Smooth muscle cell (in vitro differentiated cells): ENCODE measurements at regions not wholly inside any gene's neighbourhood (a gene's known extent, or its start where the extent isn't known, plus 50 kb on each side); places are given as distances from the start of the nearest gene placed in this dataset.

Source experiments
- DNase-seq: peaks from one replicate; lab custom pipeline; 2025; ENCODE audit not compliant: unreplicated experiment; lab: John Stamatoyannopoulos, UW
- H2AFZ ChIP-seq: fragments of 200-600 bp; sonication (generic); 2 replicates; pipeline ENCODE4 v1.6.0; 2016; ENCODE audit warnings: antibody characterized with exemption, low read depth, mild to moderate bottlenecking
- H3F3A ChIP-seq: fragments of 200-600 bp; sonication (generic); 2 replicates; pipeline ENCODE4 v1.6.0; 2017; ENCODE audit warnings: antibody characterized with exemption, low read depth
- H3K27ac ChIP-seq: fragments of 200-600 bp; sonication (generic); 2 replicates; pipeline ENCODE4 v1.5.1; 2016; ENCODE audit warnings: low read depth, mild to moderate bottlenecking
- H3K27me3 ChIP-seq: fragments of 200-600 bp; sonication (generic); 2 replicates; pipeline ENCODE4 v1.6.1; 2016; ENCODE audit warnings: low read depth, mild to moderate bottlenecking
- H3K36me3 ChIP-seq: fragments of 200-600 bp; sonication (generic); 2 replicates; pipeline ENCODE4 v1.5.1; 2016; ENCODE audit warnings: low read depth
- H3K4me1 ChIP-seq: fragments of 200-600 bp; sonication (generic); 2 replicates; pipeline ENCODE4 v1.5.1; 2016; ENCODE audit warnings: low read depth
- H3K4me2 ChIP-seq: fragments of 200-600 bp; sonication (generic); 2 replicates; pipeline ENCODE4 v1.6.0; 2016; ENCODE audit warnings: mild to moderate bottlenecking
- H3K4me3 ChIP-seq: fragments of 200-600 bp; sonication (generic); 2 replicates; pipeline ENCODE4 v1.5.1; 2016; ENCODE audit warnings: mild to moderate bottlenecking
- H3K79me2 ChIP-seq: fragments of 200-600 bp; sonication (generic); 2 replicates; pipeline ENCODE4 v1.6.0; 2016; ENCODE audit warnings: low read depth, mild to moderate bottlenecking
- H3K9ac ChIP-seq: fragments of 200-600 bp; sonication (generic); 2 replicates; pipeline ENCODE4 v1.6.0; 2016; ENCODE audit warnings: low read depth
- H3K9me3 ChIP-seq: fragments of 200-600 bp; sonication (generic); replicated peaks from 2 replicates; pipeline ENCODE4 v1.5.1; 2016; ENCODE audit warnings: low read depth
- H4K20me1 ChIP-seq: fragments of 200-600 bp; sonication (generic); 2 replicates; pipeline ENCODE4 v1.6.0; 2016; ENCODE audit warnings: low read depth
- CTCF ChIP-seq: fragments of 200-600 bp; sonication (generic); IDR thresholded peaks from 2 replicates; pipeline ENCODE4 v1.5.1; 2017; ENCODE audit warnings: borderline replicate concordance, mild to moderate bottlenecking, antibody characterized with exemption; ENCODE audit not compliant: insufficient read depth, poor library complexity, severe bottlenecking
- WGBS: methylation state at CpG from one replicate; pipeline ENCODE4 v1.1.7; 2016; ENCODE audit warnings: low lambda C conversion rate; 5-methylcytosine and 5-hydroxymethylcytosine counted together

GRCh38 chr2:111227716-111228141 lies 107.0 kb downstream of the BCL2L11 start:
- H3K4me3 ChIP-seq, result no peak overlapping the region
- 70% methylated on average over 6 of the region's 6 CpGs for WGBS

DNA sequence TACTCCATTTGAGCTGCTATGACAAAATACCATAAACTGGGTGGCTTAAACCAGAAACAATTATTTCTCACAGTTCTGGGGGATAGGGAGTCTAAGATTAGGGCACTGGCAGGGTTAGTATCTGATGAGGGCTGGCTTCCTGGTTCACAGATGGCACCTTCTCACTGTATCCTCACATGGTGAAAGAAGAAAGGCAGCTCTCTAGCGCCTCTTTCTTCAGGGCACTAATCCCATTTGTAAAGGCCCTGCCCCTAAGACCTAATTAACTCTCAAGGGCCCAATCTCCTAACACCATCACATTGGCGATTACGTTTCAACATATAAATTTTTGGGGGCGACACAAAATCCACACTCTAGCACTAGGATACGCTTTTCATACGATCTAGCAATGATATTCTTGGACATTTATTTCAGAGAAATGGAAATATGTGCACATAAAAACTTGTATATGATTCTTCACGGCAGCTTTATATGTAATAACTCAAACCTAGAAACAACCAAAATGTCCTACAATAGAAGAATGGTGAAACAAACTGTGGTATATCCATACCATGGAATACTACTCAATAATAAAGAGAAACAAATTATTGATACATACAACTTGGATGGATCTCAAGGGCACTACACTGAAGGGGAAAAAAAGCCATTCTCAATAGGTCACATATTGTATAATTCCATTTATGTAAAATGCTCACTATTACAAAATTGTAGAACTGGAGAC lies 111.0 kb downstream of the BCL2L11 start:
- no peak overlapping the region for H3K27ac ChIP-seq
- H3K4me2 ChIP-seq, result no peak overlapping the region

More at GRCh38 chr2:111227716-111228141, 107.0 kb downstream of the BCL2L11 start:
- no peak for TF ChIP-seq CTCF
- Histone ChIP-seq H3K9me3 (no peaks in the 10 kb centered on the region), H3K79me2 (no peaks in the 10 kb centered on the region), H3K4me1 (peaks cover 6% of the 10 kb centered on the region), H3K4me2 (no peak overlapping the region), H2AFZ (no peak overlapping the region), H3K27ac (no peak overlapping the region), H3K9ac (no peak overlapping the region), H3F3A (peaks cover 3% of the 10 kb centered on the region), H3K27me3 (no peaks in the 10 kb centered on the region), H4K20me1 (no peaks in the 10 kb centered on the region), H3K36me3 (no peaks in the 10 kb centered on the region)
- DNase-seq, result no peak

DNA sequence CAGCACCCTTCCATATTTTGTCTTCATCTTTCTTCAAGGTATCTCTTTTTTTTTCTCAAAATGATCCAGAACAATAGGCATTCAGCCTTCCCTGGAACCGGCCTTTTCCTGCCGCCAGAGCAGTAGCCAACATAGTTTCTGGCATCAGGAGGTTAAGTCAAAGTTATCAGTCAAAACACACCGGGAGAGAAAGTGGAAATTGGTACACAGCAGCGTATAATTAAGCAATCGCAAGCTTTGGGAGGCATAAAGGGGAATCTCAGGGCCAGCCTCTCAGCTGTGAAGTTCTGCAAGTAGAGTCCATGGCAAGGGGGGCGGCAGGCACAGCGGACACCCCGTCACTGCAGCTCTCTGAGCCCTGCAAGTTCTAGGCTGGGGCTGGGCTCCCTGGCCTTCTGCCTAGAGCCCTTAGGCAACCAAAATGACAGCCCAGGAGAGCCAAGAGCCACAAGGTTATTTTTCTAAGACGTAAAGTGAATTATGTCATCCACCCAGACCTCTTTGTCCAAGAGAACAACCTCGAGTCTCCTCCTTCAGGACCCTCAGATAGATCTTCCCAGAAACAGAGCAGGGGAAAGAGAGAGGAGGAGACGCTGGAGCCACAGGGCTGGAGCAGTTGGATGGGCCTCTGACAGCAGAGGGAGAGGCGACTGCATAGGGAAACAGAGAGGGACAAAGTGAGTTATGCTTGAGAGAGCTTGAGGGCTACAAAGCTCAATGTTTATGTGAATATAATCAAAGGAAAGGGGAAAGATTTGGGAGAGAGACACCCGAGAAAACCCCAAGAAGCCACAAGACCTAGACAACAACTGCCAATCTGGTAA lies 114.7 kb downstream of the BCL2L11 start:
- H3K27ac ChIP-seq, result no peak overlapping the region
- H3K9ac ChIP-seq, result no peak overlapping the region
- no peak for TF ChIP-seq CTCF
- no peaks in the 10 kb centered on the region for H3K36me3 ChIP-seq
- no peaks in the 10 kb centered on the region for H3F3A ChIP-seq
- no peak overlapping the region for H3K4me2 ChIP-seq
- no peaks in the 10 kb centered on the region for H3K4me1 ChIP-seq
- DNase-seq, result no peak
- H4K20me1 ChIP-seq, result peaks cover 6% of the 10 kb centered on the region
- no peaks in the 10 kb centered on the region for H3K79me2 ChIP-seq
- no peak overlapping the region for H2AFZ ChIP-seq
- WGBS, result 92% methylated on average over 13 of the region's 13 CpGs
- H3K4me3 ChIP-seq, result no peak overlapping the region
- no peaks in the 10 kb centered on the region for H3K27me3 ChIP-seq
- no peaks in the 10 kb centered on the region for H3K9me3 ChIP-seq

More for the DNA sequence above, 111.0 kb downstream of the BCL2L11 start:
- Histone ChIP-seq H3K4me3 (no peak overlapping the region), H4K20me1 (peaks cover 6% of the 10 kb centered on the region), H3K27me3 (no peaks in the 10 kb centered on the region), H3F3A (peaks cover 3% of the 10 kb centered on the region), H2AFZ (no peak overlapping the region), H3K4me1 (peaks cover 6% of the 10 kb centered on the region), H3K9ac (no peak overlapping the region), H3K9me3 (no peaks in the 10 kb centered on the region), H3K79me2 (no peaks in the 10 kb centered on the region), H3K36me3 (no peaks in the 10 kb centered on the region)
- WGBS, result 97% methylated on average over 7 of the region's 7 CpGs
- no peak for TF ChIP-seq CTCF
- no peak for DNase-seq
